ENCODE measurements at regions not wholly inside any gene's neighbourhood (a gene's known extent, or its start where the extent isn't known, plus 50 kb on each side); places are given as distances from the start of the nearest gene placed in this dataset.
"Not testable (repeated sequence)": the region's sequence is repeated elsewhere in the genome, so short reads cannot be mapped to it uniquely, and the experiment has no call there.

DNA sequence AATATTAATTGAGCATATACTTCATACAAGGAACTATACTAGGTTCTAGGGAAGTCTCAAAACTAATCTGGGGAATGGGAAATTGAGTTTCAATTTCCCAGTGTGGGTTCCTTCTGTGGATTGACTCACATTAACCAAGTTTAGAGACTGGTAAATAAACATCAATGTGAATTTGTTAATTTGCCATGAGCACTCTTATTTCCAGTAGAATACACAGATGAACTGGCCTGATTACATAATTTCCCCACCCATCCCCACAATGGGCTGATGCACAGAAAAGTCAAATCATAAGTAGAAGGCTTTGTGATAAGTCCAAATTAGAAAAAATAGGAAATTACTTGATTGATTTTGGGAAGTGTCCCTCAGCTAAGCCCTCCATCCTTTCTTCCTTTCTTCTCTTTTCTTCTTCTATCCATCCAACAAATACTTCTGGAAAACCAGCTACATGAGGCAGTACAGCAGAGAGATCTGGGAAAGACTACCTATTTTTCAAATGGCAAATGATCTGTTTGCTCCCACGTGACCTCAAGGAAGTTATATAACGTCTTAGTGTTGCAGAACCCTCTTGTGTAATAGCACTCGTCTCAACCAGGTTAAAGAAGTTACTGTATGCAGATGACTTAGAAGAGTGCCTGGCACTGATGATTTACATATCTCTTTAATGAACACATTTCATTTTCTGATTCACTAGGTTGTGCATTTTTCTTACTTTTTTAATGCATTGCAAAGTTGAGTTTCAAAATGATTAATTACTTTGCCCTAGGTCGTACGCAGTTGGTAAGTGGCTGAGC lies 312.3 kb downstream of the SV2B start:
- intact Hi-C loops (cut with DNase I) = no loop called here
- no peak for DNase-seq

DNA sequence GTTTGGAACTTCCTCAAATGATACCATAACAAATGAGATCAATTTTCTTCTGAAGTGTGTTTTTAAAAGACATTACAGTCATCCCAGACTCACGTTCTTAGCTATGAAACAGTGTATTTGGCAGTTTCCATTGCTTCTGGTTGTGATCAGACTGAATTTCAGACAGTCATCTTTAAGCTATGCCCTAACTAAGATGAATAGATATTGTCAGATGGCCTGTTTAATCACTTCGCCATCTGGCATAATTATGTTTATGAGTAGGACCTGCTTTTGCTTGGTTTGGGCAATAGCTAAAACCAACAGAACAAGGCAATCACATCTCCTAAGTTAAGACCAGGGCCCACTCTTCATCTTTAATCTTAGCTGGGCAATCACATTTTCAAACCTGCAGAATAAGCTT lies 313.1 kb downstream of the SV2B start:
- intact Hi-C loops (cut with DNase I) = no loop called here
- no peak for DNase-seq

DNA sequence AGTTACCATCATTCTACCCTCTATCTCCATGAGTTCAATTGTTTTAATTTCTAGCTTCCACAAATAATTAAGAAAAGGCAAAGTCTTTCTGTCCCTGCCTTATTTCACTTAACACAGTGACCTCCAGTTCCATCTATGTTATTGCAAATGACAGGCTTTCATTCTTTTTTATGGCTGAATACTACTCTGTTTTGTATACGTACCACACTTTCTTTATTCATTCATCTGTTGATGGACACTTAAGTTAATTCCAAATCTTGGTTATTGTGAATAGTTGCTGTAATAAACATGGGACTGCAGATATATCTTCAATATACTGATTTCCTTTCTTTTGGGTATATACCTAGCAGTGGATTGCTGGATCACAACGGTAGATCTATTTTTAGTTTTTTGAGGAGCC lies 314.1 kb downstream of the SV2B start:
- DNase-seq = no peak
- intact Hi-C loops (cut with DNase I) = no loop called here

DNA sequence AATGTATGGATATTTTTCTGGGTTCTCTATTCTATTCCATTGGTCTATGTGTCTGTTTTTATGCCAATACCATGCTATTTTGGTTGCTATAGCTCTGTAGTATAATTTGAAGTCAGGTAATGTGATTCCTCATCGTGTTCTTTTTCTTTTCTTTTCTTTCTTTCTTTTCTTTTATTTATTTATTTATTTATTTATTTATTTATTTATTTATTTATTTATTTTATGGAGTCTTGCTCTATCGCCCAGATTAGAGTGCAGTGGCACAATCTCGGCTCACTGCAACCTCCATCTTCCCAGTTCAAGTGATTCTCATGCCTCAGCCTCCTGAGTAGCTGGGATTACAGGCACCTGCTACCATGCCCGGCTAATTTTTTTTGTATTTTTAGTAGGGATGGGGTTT lies 315.2 kb downstream of the SV2B start:
- intact Hi-C loops (cut with DNase I); DNase-seq: not testable (repeated sequence)

DNA sequence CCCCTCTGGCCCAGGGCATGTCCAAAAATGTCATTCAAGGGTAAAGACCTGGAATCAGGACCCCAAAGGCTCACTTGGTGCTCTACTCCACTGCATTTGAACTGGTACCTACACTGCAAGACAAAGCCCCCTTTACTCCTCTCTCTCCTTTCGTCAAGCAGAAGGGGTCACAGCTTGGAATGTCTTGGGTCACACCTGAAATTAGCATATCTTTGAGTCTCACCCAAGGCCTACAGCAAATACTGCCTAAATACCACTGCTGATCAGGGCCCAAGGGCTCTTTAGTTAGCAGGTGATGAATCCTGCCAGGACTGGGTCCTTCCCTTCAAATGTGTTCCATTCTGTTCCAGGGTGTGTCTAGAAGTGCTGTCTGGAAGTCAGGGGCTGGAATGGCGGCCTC lies 320.6 kb downstream of the SV2B start:
- intact Hi-C loops (cut with DNase I) = no loop called here
- DNase-seq = no peak

DNA sequence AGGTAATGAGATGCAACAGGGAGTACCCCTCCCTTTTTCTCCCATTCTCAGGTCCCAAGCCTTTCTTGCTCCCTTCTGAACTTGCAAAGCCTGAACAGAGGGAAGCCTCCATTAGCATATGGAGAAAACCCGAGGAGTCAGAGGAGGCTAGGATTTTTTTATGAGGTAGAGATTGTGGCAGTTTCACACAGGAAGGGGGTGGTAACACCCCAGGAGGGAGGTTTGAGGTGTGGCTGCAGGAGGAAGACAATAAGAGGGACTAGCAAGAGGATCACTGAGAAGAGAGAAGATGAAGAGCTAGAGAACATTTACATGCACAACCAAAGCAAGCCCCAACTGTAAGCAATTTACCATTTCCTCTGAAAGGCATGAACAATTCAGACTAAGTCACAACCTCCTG lies 322.7 kb downstream of the SV2B start:
- DNase-seq = no peak

DNA sequence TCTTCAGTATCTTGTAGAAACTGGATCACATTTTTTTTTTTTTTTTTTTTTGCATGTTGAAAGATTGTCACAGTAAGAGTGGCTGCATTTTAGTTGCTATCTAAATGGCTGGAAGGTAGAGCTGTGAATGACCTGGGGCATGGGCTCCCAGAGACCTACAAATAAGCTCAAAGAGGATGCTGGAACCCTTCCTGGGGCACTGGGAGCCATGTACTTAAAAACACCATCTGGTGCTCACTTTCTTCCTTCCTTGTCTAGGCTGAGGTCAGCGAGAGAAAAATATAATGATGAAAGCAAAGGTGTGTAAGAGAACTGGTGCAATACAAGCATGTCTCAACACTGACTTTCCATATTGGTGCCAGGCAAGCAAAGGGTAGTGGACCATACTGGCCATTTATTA lies 323.9 kb downstream of the SV2B start:
- no peak for DNase-seq
- intact Hi-C loops (cut with DNase I) = no loop called here

More for the DNA sequence above, 322.7 kb downstream of the SV2B start:
- intact Hi-C loops (cut with DNase I) = no loop called here

DNA sequence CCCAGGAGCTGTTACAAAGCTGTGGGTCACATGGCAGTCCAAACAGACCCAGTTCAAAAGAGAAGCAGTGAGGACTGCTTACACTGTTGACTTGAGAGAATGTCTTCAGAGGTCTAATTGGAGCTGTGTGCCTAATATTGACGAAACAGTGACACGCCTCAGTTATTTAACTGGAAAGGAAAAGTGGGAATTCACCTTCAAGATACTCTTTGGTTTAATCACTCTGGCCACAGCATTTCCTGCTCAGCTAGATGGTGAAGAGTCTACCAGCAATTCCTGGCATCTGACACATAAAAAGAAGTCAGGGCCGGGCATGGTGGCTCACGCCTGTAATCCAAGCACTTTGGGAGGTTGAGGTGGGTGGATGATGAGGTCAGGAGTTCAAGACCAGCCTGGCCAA lies 326.4 kb downstream of the SV2B start:
- DNase-seq = no peak
- intact Hi-C loops (cut with DNase I) = no loop called here

DNA sequence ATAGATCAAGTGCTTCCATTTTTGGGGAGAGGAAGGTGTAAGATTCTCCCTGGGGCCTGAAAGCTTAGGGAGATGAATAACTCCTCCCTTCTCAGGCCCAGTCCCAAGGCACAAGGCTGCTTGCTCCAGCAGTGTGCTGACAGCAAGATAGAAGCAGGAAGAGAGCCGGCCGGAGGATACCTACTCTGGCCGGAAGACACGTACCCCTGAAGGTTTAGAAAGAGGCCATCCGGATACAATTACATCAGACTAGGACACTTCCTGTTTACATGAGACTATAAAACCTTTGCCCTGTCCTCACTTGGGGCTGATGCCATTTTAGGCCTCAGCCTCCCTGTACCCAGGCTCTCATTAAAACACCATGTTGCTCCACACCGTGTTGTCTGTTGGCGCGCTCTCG lies 329.9 kb downstream of the SV2B start:
- DNase-seq = no peak
- intact Hi-C loops (cut with DNase I) = no loop called here

DNA sequence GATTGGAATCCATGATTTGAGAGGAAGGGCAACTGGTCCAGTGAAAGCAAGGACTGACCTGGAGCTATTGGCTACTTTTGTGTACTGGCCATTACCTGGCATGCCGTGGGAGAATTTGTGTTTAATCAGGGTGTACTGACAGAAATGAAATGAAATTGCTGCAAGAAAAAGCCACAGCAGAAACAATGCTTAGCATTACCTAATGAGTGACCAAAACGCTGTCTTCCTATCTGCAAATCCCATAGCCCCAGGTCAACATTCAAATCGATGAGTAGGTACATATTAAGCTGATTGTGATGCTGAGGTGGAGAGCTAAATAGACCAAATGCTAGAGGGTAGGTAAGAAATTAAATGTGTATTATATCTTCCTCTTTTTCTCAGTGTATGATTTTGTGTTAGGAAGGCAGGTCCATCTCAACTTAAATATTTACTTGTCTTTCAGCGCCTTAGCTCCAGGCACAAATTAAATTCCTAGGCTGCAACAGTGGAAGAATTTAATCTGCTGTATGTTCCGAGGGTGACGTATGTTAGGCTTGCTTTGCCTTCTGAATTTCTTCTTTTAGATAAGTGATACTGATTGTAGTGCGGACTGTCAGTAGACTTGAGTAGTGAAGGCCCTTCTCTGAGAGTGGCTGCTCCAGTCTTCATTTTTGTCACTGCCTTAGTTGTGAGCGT lies 331.1 kb downstream of the SV2B start:
- intact Hi-C loops (cut with DNase I) = no loop called here

DNA sequence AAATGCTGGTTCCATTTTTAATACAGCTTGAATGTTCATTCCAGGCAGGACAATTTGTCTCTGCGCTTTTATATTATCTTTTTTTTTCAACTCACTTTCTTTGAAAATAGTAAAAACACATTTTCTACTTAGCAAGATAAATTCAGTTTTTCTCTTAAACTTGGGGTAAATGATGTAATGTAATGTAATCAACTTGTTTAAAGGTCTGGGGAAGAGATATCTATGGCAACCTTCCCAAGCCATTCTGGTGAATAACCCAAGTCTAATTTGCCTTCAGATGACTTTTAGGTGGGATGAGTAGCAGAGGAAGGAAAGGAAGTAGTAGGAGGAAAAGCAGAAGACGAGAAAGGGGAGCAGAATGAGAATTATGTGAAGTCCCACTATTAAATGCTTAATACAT lies 335.1 kb downstream of the SV2B start:
- intact Hi-C loops (cut with DNase I) = no loop called here
- no peak for DNase-seq

More for the DNA sequence above, 331.1 kb downstream of the SV2B start:
- no peak for DNase-seq

DNA sequence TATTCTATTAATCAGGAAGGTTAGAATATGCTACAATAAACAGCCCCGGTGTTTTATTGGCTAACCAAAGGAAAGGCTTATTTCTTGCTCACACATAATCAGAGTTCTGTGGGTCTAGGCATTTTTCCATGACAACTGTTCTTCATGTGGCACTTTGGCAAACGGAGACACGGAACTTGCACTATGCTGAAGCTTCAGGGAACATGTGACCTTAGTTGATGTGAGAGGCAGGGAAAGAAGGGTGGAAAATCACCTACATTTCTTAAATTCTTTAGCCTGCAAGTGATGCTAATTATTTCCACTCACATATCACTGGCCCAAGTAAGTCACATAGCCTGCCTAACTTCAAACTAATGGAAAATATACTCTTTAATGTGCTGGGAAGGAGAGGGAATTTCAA lies 344.6 kb downstream of the SV2B start:
- DNase-seq = no peak
- intact Hi-C loops (cut with DNase I) = no loop called here

DNA sequence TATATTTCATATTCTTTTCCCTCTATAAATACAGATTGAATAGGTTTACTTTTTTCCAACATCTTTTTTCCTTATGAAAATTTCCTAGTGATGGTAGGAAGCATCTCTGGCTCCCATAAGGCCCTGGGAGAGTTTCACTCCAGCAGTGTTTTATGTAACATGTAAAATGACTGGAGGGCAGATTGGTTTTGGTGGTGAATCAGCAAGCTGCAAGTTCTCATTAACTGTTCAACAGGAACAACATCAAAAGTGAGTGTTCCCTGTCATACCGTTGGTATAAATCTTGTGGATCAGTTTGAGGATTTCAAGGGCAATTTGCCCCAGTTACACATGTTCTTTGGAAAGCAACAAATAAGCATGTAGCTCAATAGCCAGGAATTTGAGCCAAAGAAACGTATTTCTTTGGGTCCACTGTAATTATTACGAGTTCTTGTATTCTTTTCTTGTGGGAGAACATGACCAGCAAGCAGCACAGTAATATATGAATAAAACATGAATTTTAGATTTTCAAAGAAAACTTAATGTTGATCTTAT lies 345.7 kb downstream of the SV2B start:
- no peak for DNase-seq
- intact Hi-C loops (cut with DNase I) = no loop called here

DNA sequence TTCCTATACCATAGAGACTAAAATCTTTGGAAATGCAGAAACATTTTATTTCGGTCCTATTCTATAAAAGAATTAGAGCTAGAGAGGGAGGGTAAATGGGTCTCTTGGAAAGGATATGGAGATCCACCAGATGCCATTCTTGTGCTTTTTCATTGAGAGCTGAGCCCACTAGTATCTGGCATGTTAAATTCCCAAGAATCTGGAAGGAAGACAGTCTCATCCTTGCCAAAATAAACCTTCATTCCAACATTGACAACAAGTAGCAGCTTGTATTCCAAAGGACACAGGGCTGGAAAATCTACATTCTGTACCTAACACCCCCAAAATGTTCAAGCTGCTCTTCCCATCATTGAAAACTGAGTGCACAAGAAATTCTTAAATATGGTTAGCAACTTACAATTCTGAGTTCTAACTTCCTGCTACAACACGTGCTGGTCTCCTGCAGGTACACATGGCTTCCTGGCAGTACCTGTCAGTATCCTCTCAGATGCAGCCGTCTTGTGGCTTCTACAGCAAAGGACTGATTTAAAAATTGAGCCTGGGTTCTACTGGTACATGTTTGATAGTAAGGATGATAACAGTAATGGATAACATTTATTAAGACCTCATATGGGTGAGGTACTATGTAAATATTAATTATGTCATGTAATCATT lies 348.1 kb downstream of the SV2B start:
- intact Hi-C loops (cut with DNase I) = no loop called here
- DNase-seq = no peak

DNA sequence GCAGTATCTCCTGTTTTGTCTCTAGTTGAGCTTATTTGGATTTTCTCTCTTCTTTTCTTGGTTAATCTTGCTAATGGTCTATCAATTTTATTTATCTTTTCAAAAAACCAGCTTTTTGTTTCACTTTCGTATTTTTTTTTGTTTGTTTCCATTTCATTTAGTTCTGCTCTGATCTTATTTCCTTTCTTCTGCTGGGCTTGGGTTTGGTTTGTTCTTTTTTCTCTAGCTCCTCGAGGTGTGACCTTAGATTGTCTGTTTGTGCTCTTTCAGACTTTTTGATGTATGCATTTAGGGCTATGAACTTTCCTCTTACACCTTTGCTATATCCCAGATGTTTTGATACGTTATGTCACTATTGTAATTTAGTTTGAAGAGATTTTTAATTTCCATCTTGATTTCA lies 353.3 kb downstream of the SV2B start:
- intact Hi-C loops (cut with DNase I); DNase-seq: not testable (repeated sequence)

DNA sequence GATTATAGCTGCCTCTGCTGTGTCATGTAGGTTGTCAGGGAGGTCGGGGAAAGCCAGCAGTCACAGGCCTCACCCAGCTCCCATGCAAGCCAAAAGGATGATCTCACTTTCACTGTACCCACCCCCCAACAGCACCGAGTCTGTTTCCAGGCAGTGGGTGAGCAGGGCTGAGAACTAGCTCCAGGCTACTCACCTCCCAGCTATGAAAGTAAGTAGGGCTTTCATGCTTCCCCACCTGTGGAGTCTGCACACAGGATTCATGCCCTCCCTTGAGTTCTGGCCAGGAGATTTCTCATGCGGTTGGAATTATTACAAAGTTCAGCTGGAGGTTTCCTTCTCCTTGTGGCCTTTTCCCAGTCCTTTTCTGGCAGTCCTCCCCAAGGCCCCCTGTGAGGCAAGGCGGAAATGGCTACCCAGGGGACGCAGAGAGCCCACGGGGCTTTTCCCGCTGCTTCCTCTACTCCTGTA lies 356.2 kb downstream of the SV2B start:
- DNase-seq = no peak
- intact Hi-C loops (cut with DNase I) = no loop called here

DNA sequence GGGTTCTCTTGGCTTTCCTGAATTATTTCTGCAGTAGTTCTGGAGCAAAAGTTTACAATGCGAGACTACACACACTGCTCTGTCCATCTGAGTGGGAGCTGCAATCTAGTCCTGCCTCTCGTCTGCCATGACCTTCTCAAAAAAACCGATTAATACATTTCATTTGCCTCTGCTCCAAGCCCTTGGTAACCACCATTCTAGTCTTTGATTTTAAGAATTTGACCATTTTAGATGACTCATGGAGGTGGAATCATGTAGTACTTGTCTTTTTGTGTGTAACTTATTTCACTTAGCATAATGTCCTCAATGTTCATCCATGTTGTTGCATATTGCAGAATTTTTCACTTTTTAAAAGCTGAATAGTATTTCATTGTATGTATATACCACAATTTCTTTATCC lies 356.9 kb downstream of the SV2B start:
- DNase-seq = no peak
- intact Hi-C loops (cut with DNase I) = no loop called here

DNA sequence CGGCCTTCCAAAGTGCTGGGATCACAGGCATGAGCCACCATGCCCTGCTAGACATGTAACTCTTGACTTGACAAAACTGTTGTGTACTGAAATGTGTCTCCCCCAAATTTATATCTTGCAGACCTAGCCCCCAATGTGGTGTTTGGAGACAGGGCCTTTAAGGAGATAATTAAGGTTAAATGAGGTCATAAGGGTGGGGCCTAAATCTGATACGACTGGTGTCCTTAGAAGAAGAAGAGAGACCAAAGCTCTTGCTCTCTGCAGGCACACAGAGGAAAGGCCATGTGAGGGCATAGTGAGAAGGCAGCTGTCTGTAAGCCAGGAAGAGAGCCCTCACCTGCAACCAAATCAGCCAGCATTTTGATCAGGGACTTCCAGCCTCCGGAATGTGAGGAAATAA lies 361.3 kb downstream of the SV2B start:
- intact Hi-C loops (cut with DNase I) = no loop called here
- DNase-seq = no peak

DNA sequence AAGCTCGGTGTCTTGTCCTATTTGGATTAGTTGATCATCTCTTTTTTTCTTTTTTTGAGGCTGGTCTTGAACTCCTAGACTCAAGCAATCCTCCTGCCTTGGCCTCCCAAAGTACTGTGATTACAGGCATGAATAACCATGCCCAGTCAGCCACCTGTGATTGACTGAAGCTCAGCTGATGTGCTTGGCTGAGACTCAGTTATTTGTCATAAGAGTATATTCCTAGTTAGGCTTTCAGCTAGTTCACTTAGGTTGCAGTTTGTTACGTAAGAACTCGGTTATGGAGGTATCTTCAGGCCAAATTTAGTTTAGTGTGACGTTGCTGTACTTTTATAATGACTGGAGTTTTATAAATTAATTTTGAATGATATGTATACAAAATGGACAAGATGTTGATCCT lies 365.0 kb downstream of the SV2B start:
- no peak for DNase-seq
- intact Hi-C loops (cut with DNase I) = no loop called here

DNA sequence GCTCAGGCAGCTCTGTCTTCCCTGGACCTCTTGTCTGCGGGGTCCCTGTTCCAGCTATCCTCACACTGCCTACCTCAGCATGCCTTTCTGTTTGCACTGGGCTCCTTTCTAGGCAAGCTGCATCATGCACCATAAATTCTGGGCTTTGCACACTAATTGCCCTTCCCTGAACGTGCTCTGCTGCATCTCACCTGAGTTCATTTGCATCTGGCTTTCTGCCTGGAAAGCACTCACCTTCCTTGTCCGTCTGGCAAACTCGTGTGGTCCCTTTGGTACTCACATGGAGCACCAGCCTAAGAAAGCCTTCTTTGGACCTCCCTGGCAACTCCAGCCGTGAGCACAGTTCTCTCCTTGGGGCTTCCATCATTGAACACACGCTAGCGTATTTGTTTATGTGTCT lies 365.6 kb downstream of the SV2B start:
- intact Hi-C loops (cut with DNase I) = no loop called here
- DNase-seq = no peak

All from head of caudate nucleus (tissue), 42 donors.